GM19351 (cell line): ENCODE measurements at regions not wholly inside any gene's neighbourhood (a gene's known extent, or its start where the extent isn't known, plus 50 kb on each side); places are given as distances from the start of the nearest gene placed in this dataset.

Experiments used
- ATAC-seq: cut with Tn5 transposase; IDR thresholded peaks from one replicate; pipeline ENCODE4 v1.9.1; 2021; ENCODE audit warnings: mild to moderate bottlenecking, moderate library complexity; ENCODE audit not compliant: unreplicated experiment

DNA sequence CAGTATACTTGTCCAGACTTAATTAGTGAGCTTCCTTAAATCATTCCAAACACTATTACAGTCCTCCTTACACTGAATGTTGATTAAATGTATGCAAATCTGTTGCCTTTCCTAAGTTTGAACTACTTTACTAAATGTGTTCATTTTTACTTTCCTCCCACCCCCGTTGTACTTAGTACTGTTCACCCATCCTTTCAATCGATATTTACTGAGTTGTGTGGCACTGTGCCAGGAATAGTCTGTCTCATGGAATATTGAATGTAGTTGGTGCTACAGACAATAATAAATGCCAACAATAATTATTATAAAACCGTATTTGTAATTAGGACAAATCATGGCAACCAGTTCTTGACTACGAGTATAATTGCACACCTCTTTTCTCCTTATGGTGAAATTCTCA lies 335.7 kb downstream of the GPR37 start:
- no peak for ATAC-seq

- no peak for ATAC-seq
These were observed 336.8 kb downstream of the GPR37 start for GRCh38 chr7:124428781-124429180.

GRCh38 chr7:124426621-124427020 lies 339.0 kb downstream of the GPR37 start:
- no peak for ATAC-seq

DNA sequence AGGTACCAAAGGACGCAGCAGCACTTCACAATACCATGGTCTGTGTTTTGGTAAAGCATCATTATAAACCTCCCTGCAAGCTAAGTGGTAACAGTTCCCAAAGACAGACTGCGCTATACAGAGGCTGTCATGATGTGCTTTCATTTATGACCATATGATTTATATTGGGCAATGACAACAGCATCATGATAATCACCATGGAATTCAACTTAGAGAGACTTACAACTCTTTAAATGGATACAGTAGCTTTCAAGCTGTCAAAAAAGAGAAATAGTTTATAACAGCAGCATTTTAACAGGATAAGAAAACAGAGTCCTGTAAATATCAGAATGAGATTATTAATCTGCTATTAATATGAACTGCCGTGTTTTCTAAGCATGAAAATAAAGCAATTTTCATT lies 341.7 kb downstream of the GPR37 start:
- no peak for ATAC-seq

- ATAC-seq: no peak
These were observed 343.5 kb downstream of the GPR37 start for GRCh38 chr7:124422081-124422480.

DNA sequence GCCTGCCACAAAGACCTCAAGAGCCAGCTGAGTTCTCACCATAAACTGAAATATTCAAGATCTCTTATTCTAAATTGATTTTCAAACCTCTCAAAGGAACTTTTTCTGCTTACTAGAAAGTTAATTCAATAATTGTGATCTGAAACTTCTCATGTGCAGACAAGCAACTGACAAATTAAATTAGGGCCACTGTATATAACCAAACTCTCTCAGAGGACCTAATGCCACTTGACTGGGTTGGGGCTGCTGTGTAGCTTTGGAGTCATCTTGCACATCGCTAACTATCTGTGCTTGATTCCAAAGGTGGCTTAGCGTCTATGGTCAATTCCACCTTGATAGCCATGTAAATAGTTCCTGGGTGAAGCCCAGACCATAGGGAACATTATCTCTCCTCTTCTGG lies 345.2 kb downstream of the GPR37 start:
- no peak for ATAC-seq

- peak; percentile 68 for ATAC-seq
These were observed 352.6 kb downstream of the GPR37 start for GRCh38 chr7:124413029-124413428.

- ATAC-seq: peak; percentile 22
These were observed 353.1 kb downstream of the GPR37 start for GRCh38 chr7:124412531-124412930.

DNA sequence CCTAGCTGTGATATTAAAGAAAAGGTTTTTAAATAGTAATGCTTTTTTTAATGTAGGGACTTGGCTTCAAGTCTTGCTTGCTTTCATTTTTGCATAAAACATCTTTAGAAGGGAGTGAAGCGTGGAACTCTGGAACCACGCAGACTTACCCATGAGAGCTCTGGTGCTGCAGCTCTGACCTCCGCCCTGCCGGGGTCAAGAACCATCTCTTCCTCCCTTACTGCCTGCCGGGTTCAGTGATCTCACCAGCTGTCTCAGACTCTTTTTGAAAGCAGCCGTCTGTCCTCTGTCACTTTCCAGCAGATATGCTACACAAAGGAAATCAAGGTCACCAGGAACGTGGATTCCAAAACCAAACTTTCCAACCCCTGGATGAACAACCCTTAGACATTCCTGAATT lies 353.8 kb downstream of the GPR37 start:
- no peak for ATAC-seq

GRCh38 chr7:124403587-124403986 lies 362.0 kb downstream of the GPR37 start:
- ATAC-seq: no peak

- ATAC-seq: no peak
These were observed 362.5 kb downstream of the GPR37 start for GRCh38 chr7:124403112-124403511.

GRCh38 chr7:124399941-124400340 lies 365.7 kb downstream of the GPR37 start:
- no peak for ATAC-seq

DNA sequence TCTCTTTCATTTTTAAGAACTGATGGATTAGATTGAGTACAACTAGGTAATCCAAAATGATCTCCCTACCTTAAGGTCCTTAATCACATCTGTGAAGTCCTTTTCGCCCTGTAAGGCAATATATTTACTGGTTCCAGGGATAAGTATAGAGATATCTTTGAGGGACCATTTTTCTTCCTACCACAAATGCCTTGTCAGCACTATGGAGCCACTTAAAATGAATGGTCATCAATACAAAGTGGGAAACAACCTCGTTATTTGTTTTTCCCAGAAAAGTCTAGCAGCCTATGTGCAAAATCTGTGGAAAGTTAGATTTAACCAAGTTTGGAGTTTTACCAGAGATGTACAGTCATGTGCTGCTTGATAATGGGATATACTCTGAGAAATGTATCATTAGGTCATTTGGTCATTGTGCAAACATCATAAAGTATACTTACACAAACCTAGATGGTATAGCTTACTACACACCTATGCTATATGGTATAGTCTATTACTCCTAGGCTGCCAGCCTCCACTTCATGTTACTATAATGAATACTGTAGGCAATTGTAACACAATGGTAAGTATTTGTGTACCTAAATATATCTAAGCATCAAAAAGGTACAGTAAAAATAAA lies 366.2 kb upstream of the TMEM229A start:
- no peak for ATAC-seq

GRCh38 chr7:124397134-124397533 lies 364.3 kb upstream of the TMEM229A start:
- no peak for ATAC-seq

GRCh38 chr7:124390301-124390700 lies 357.4 kb upstream of the TMEM229A start:
- no peak for ATAC-seq

DNA sequence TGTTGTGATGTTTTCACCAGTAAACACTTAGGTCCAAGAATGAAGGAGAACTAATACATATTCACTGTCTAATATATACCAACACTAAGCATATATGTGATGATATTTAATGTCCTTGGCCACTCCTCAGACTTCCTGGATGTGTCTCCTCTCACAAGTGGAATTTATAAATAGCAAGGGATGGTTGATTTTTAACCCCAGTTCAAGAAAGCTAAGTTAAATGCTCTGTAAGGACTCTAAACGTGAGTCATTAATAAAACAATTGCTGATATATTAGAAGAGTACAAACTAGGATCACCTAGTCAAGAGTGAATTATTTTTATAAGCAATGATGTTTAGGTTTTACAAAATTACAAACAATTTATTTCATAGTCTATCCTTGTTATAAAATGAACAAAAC lies 355.9 kb upstream of the TMEM229A start:
- no peak for ATAC-seq

DNA sequence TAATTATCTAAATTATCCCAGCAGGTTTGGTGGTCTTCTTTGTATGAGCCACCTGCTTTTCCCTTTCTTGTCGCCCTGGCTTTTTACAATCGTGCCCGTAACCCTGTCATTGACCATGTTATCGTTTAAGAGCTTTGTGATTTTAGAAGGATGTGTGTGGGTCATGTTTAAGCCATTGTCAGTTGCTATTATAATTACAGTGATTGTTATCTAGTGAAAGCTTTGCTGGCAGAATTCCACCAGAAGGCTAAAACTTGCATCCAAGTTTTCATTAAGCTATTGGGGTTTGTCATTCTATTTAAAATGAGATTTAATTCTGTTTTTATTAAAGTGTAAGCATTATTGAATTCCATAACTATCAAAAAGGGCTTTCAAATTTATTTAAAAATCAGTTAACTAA lies 354.2 kb upstream of the TMEM229A start:
- ATAC-seq: no peak

DNA sequence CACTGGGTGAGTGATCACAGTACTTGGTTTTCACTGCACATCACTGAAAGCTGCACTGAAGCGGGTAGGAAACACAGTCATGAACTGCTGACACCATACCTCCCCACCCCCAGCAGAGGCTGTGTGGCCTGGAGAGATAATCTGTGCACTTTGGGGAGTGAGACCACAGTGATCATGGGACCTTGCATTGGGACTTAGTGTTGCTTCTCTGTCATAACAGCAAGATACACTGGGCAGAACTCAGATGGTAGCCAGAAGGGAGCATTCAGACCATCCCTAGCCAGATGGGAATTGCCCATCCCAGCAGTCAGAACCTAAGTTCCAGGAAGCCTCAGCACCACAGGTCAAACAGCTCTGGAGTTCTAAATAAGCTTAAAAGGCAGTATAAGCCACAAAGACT lies 346.4 kb upstream of the TMEM229A start:
- ATAC-seq: no peak

DNA sequence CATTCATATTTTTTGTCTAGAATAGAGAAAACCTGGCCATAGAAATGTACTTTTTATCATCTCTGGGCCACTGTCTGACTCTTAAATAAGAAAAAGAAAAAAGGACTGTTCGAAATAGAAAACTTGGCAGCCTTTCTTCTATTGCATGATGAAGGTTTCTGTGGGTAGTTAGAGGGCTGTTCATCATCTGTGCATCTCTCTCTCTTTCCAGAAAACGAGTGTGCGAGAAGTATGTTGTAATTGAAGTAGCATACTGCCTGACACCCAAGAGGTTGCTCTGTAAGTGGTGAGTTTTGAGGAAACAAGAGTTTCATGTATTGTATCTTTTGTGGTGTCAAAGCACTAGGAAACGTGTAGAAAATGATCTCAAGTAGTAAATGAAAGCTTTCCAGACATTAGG lies 343.2 kb upstream of the TMEM229A start:
- no peak for ATAC-seq

DNA sequence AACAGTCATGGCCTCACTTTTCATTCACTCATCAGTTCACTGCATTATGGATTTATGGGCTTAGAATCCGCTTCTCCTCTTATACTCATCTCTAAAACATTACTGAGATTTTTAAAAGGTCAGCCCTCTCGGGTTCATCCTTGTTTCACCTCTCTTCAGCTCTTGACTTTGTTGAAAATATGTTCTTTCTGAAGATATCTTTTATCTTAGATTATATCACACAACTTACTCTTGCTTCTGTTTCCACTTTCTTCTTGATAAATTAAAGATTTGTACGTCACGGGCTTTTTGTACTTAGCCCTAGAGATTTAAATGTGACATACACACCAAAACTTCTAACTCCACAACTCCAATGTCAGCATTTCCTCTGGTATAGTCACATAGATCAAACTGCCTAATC lies 342.5 kb upstream of the TMEM229A start:
- no peak for ATAC-seq

DNA sequence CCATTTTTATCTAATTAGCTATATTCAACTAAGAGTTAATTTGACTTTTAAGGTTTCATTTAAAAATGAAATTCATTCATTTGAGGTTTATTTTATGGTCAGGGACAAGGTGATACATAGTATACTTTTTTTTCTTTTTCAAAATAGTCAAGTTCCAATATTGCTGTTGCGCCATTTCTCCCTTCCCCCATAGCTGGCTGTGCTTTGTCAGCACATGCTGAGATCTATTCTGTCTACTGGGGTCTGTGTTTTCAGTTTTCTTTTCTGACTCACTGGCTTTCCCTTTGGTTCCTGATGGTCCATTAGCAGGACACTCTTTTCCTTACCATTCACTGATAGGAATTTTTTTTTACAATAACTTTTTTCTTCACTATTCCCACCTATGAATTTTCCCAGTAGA lies 336.4 kb upstream of the TMEM229A start:
- ATAC-seq: no peak

DNA sequence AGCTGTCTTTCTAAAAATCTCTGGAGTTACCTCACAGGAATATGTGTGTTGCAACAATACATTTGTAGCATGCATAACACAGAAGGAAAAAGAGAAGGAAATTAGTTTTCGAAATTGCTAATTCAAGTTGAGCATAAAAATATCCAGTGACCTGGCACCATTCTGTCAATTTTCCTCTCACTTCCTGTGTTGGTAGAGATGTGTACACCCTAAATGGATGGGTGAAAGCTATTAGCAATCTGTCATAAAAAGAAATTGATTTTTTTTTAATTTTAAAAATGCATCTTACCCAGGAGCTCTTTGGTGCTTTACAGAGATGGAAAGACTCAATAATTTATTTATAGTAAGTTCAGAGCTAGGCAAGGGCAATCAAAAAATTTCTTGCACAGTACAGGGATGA lies 333.3 kb upstream of the TMEM229A start:
- ATAC-seq: no peak

GRCh38 chr7:124364283-124364682 lies 331.4 kb upstream of the TMEM229A start:
- ATAC-seq: no peak

DNA sequence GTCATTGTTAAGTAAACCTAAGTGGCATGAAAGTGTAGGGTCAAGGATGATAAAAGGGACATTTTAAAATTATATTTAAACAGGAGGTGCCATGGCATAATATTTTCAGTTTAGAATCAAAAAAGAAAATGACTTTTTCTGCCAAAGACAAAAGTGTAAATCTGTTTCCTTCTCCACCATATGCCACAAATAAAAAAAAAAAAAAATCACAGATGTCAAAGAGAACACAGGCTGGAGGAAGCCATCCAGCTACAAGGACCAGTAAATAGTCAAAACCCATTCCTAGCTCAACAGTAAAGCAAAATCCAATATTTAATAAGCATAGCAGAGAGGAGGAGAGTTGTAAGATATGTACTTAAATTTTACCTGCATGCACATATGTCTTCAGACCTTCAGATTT lies 321.3 kb upstream of the TMEM229A start:
- no peak for ATAC-seq
